Mesenchymal stem cell (in vitro differentiated cells and primary cell): ENCODE measurements at regions not wholly inside any gene's neighbourhood (a gene's known extent, or its start where the extent isn't known, plus 50 kb on each side); places are given as distances from the start of the nearest gene placed in this dataset.

ENCODE experiments used
- DNase-seq: peaks from one replicate; pipeline ENCODE4 v3.0.0-alpha.2; 2013
- H2AFZ ChIP-seq: one replicate; pipeline ENCODE4 v1.6.1; 2013; ENCODE audit warnings: low read depth, mild to moderate bottlenecking, control low read depth, inconsistent platforms, low read length, moderate library complexity
- H2AK5ac ChIP-seq: 2 replicates; pipeline ENCODE4 v1.6.1; 2013; ENCODE audit warnings: low read length, moderate library complexity, mild to moderate bottlenecking, inconsistent platforms; ENCODE audit not compliant: severe bottlenecking
- H2BK120ac ChIP-seq: one replicate; pipeline ENCODE4 v1.6.1; 2013; ENCODE audit warnings: low read depth, mild to moderate bottlenecking, inconsistent platforms, low read length, moderate library complexity
- H2BK12ac ChIP-seq, 2 experiments: one replicate each; pipeline ENCODE4 v1.6.1; 2013; ENCODE audit warnings: inconsistent platforms in 2 of 2, low read length in 2 of 2, mild to moderate bottlenecking in 2 of 2, moderate library complexity in 2 of 2, control low read depth in 1 of 2
- H2BK15ac ChIP-seq: one replicate; pipeline ENCODE4 v1.6.1; 2013; ENCODE audit warnings: mild to moderate bottlenecking, low read depth, inconsistent platforms; ENCODE audit not compliant: poor library complexity, severe bottlenecking
- H2BK5ac ChIP-seq: 2 replicates; pipeline ENCODE4 v1.6.1; 2013; ENCODE audit warnings: low read depth, mild to moderate bottlenecking, low read length, control low read depth, inconsistent platforms; ENCODE audit not compliant: poor library complexity, severe bottlenecking
- H3K14ac ChIP-seq, 2 experiments: one replicate each; pipeline ENCODE4 v1.6.1; 2013; ENCODE audit warnings: inconsistent platforms in 2 of 2, low read length in 2 of 2, control low read depth in 1 of 2, mild to moderate bottlenecking in 1 of 2, moderate library complexity in 1 of 2
- H3K18ac ChIP-seq, 2 experiments: one replicate each; pipeline ENCODE4 v1.6.1; 2013; ENCODE audit warnings: inconsistent platforms in 2 of 2, low read length in 2 of 2, control low read depth in 1 of 2, low read depth in 1 of 2, mild to moderate bottlenecking in 1 of 2
- H3K23ac ChIP-seq, 2 experiments: one replicate each; pipeline ENCODE4 v1.6.1; 2013; ENCODE audit warnings: inconsistent platforms in 2 of 2, low read length in 2 of 2, mild to moderate bottlenecking in 2 of 2, moderate library complexity in 2 of 2, control low read depth in 1 of 2
- H3K27ac ChIP-seq: 2 replicates; pipeline ENCODE4 v1.5.1; 2013; ENCODE audit warnings: mild to moderate bottlenecking, moderate library complexity, low read length, control low read depth, inconsistent platforms; ENCODE audit not compliant: poor library complexity, severe bottlenecking
- H3K27me3 ChIP-seq, 2 experiments: 2 replicates each; pipeline versions ENCODE4 v1.6.1 to v1.7.0; 2013; ENCODE audit warnings: low read length in 2 of 2, mild to moderate bottlenecking in 2 of 2, moderate library complexity in 2 of 2, control low read depth in 1 of 2, inconsistent platforms in 1 of 2; ENCODE audit not compliant: control insufficient read depth in 1 of 2, insufficient read depth in 1 of 2
- H3K36me3 ChIP-seq, 2 experiments: 2 replicates each; pipeline versions ENCODE4 v1.6.1 to v1.7.0; 2013; ENCODE audit warnings: low read length in 2 of 2, control low read depth in 1 of 2, inconsistent platforms in 1 of 2, low read depth in 1 of 2, mild to moderate bottlenecking in 1 of 2; ENCODE audit not compliant: insufficient read depth in 2 of 2, control insufficient read depth in 1 of 2
- H3K4ac ChIP-seq, 2 experiments: one replicate each; pipeline ENCODE4 v1.6.1; 2013; ENCODE audit warnings: inconsistent platforms in 2 of 2, low read length in 2 of 2, mild to moderate bottlenecking in 2 of 2, moderate library complexity in 2 of 2, control low read depth in 1 of 2, low read depth in 1 of 2
- H3K4me1 ChIP-seq: 2 replicates; pipeline ENCODE4 v1.6.1; 2013; ENCODE audit warnings: low read depth, low read length, control low read depth; ENCODE audit not compliant: control insufficient read depth, insufficient read depth
- H3K4me2 ChIP-seq: 2 replicates; pipeline ENCODE4 v1.6.1; 2013; ENCODE audit warnings: low read length, mild to moderate bottlenecking, inconsistent platforms; ENCODE audit not compliant: poor library complexity, severe bottlenecking
- H3K4me3 ChIP-seq, 2 experiments: 2 replicates each; pipeline versions ENCODE4 v1.5.1 to v1.7.0; 2013; ENCODE audit warnings: low read length in 2 of 2, mild to moderate bottlenecking in 2 of 2, control low read depth in 1 of 2, low read depth in 1 of 2; ENCODE audit not compliant: insufficient read depth in 1 of 2
- H3K79me1 ChIP-seq: replicated peaks from 2 replicates; pipeline ENCODE4 v1.6.1; 2013; ENCODE audit warnings: mild to moderate bottlenecking, control low read depth, low read length, inconsistent platforms; ENCODE audit not compliant: poor library complexity, severe bottlenecking
- H3K9ac ChIP-seq: 2 replicates; pipeline ENCODE4 v1.7.0; 2013; ENCODE audit warnings: mild to moderate bottlenecking, low read length, moderate library complexity
- H3K9me3 ChIP-seq: 2 replicates; pipeline ENCODE4 v1.7.0; 2013; ENCODE audit warnings: mild to moderate bottlenecking, low read length; ENCODE audit not compliant: control insufficient read depth
- H4K8ac ChIP-seq: one replicate; pipeline ENCODE4 v1.6.1; 2013; ENCODE audit warnings: inconsistent platforms, mild to moderate bottlenecking, low read length, moderate library complexity
- H4K91ac ChIP-seq: one replicate; pipeline ENCODE4 v1.6.1; 2013; ENCODE audit warnings: mild to moderate bottlenecking, low read length, inconsistent platforms
- WGBS: methylation state at CpG from one replicate; pipeline ENCODE4 v1.1.7; 2013; ENCODE audit warnings: mixed read lengths; 5-methylcytosine and 5-hydroxymethylcytosine counted together

GRCh38 chr2:129798626-129799025 is 180.8 kb upstream of the RAB6C start:
- H2AFZ ChIP-seq = no peak overlapping the region
- no peaks in the 10 kb centered on the region for H3K79me1 ChIP-seq
- H3K4me3 ChIP-seq = peak overlapping the region in 1 of 2 experiments; percentile 7
- no peaks in the 10 kb centered on the region for H3K9me3 ChIP-seq
- no peak overlapping the region for H3K4me2 ChIP-seq
- H2BK12ac ChIP-seq = no peak overlapping the region
- H3K36me3 ChIP-seq = no peaks in the 10 kb centered on the region
- H2AK5ac ChIP-seq = no peak overlapping the region
- no peak overlapping the region for H3K18ac ChIP-seq
- H4K91ac ChIP-seq = no peak overlapping the region
- H2BK15ac ChIP-seq = no peak overlapping the region
- no peak for DNase-seq
- WGBS = 87% methylated on average over 9 of the region's 9 CpGs
- H3K4ac ChIP-seq = no peak overlapping the region
- H3K9ac ChIP-seq = no peak overlapping the region
- H3K14ac ChIP-seq = no peak overlapping the region
- no peak overlapping the region for H4K8ac ChIP-seq
- no peak overlapping the region for H2BK120ac ChIP-seq
- no peak overlapping the region for H3K23ac ChIP-seq
- H2BK5ac ChIP-seq = no peak overlapping the region
- no peaks in the 10 kb centered on the region for H3K4me1 ChIP-seq
- H3K27me3 ChIP-seq = peaks cover 0 to 9% of the 10 kb centered on the region in 2 experiments
- no peak overlapping the region for H3K27ac ChIP-seq

- H2BK120ac ChIP-seq = no peak overlapping the region
- no peaks in the 10 kb centered on the region for H3K9me3 ChIP-seq
- H3K4ac ChIP-seq = no peak overlapping the region
- H2BK15ac ChIP-seq = no peak overlapping the region
- H3K14ac ChIP-seq = no peak overlapping the region
- no peak overlapping the region for H3K18ac ChIP-seq
- no peak overlapping the region for H3K23ac ChIP-seq
- H3K27ac ChIP-seq = no peak overlapping the region
- peaks cover 0 to 7% of the 10 kb centered on the region in 2 experiments for H3K27me3 ChIP-seq
- WGBS = 84% methylated on average over 18 of the region's 18 CpGs
- DNase-seq = no peak
- H3K4me1 ChIP-seq = no peaks in the 10 kb centered on the region
- no peak overlapping the region for H3K9ac ChIP-seq
- no peaks in the 10 kb centered on the region for H3K79me1 ChIP-seq
- no peak overlapping the region for H4K91ac ChIP-seq
- no peak overlapping the region for H3K4me3 ChIP-seq
- no peak overlapping the region for H2AFZ ChIP-seq
- H3K36me3 ChIP-seq = no peaks in the 10 kb centered on the region
- H4K8ac ChIP-seq = no peak overlapping the region
- no peak overlapping the region for H2BK12ac ChIP-seq
- H2BK5ac ChIP-seq = no peak overlapping the region
- H3K4me2 ChIP-seq = no peak overlapping the region
- H2AK5ac ChIP-seq = no peak overlapping the region
Observed at GRCh38 chr2:129799036-129799958, 180.2 kb upstream of the RAB6C start.

- H3K4me1 ChIP-seq = no peaks in the 10 kb centered on the region
- H3K4me3 ChIP-seq = no peak overlapping the region
- no peak overlapping the region for H3K14ac ChIP-seq
- no peak overlapping the region for H2BK15ac ChIP-seq
- H3K9me3 ChIP-seq = no peaks in the 10 kb centered on the region
- no peak overlapping the region for H2BK12ac ChIP-seq
- no peaks in the 10 kb centered on the region for H3K79me1 ChIP-seq
- H3K9ac ChIP-seq = no peak overlapping the region
- H2BK5ac ChIP-seq = no peak overlapping the region
- H3K27ac ChIP-seq = no peak overlapping the region
- no peak overlapping the region for H3K4ac ChIP-seq
- no peak overlapping the region for H4K91ac ChIP-seq
- DNase-seq = no peak
- H3K4me2 ChIP-seq = no peak overlapping the region
- no peak overlapping the region for H4K8ac ChIP-seq
- H3K18ac ChIP-seq = no peak overlapping the region
- H2AK5ac ChIP-seq = no peak overlapping the region
- H3K27me3 ChIP-seq = peaks cover 0 to 7% of the 10 kb centered on the region in 2 experiments
- WGBS = 87% methylated on average over 2 of the region's 5 CpGs
- no peak overlapping the region for H2BK120ac ChIP-seq
- no peak overlapping the region for H2AFZ ChIP-seq
- no peaks in the 10 kb centered on the region for H3K36me3 ChIP-seq
- H3K23ac ChIP-seq = no peak overlapping the region
Observed at GRCh38 chr2:129800285-129800684, 179.2 kb upstream of the RAB6C start.

- WGBS = 60% methylated on average over 3 of the region's 5 CpGs
- Histone ChIP-seq H3K36me3 (no peaks in the 10 kb centered on the region), H2BK12ac (no peak overlapping the region), H3K27ac (no peak overlapping the region), H3K9me3 (no peaks in the 10 kb centered on the region), H3K18ac (no peak overlapping the region), H2BK15ac (no peak overlapping the region), H3K14ac (no peak overlapping the region), H2AK5ac (no peak overlapping the region), H3K4me2 (no peak overlapping the region), H3K79me1 (no peaks in the 10 kb centered on the region), H2AFZ (no peak overlapping the region), H3K4me1 (no peaks in the 10 kb centered on the region), H4K91ac (no peak overlapping the region), H3K23ac (no peak overlapping the region), H3K27me3 (peaks cover 0 to 7% of the 10 kb centered on the region in 2 experiments), H3K9ac (no peak overlapping the region), H4K8ac (no peak overlapping the region), H3K4me3 (no peak overlapping the region), H2BK120ac (no peak overlapping the region), H3K4ac (no peak overlapping the region), H2BK5ac (no peak overlapping the region)
- no peak for DNase-seq
Observed at GRCh38 chr2:129800686-129801085, 178.8 kb upstream of the RAB6C start.
